ENCODE measurements at regions not wholly inside any gene's neighbourhood (a gene's known extent, or its start where the extent isn't known, plus 50 kb on each side); places are given as distances from the start of the nearest gene placed in this dataset.

- Histone ChIP-seq H3K27ac (no peak overlapping the region), H3K36me3 (no peaks in the 10 kb centered on the region), H3K4me1 (no peaks in the 10 kb centered on the region), H3K9me3 (no peaks in the 10 kb centered on the region), H3K4me3 (no peak overlapping the region), H3K27me3 (no peaks in the 10 kb centered on the region)
- intact Hi-C loops (cut with DNase I; ENCODE audit: low total_unique reads) (no loop called here), in situ Hi-C loops (cut with MboI; ENCODE audit: low pct_ligation_motif_present in 1 of 4, low pct_unique_long_range_greater_than_20kb in 1 of 4, low sequenced_read_pairs in 3 of 4) (no loop called here)
- TF ChIP-seq EP300 (IDR thresholded peaks at IDR 0.05; ENCODE audit: low read depth) (no peak), POLR2A (IDR thresholded peaks at IDR 0.05) (no peak), POLR2AphosphoS5 (IDR thresholded peaks at IDR 0.05) (no peak), CTCF (IDR thresholded peaks at IDR 0.05) (no peak)
- no peak for DNase-seq
- WGBS, 2 donors (ENCODE audit: low coverage in 1 of 2) = 67 to 78% methylated on average over 3 of the region's 3 CpGs
Measured at GRCh38 chr16:60077861-60078260, 1343.7 kb upstream of the GOT2 start.

- Histone ChIP-seq H3K36me3 (no peaks in the 10 kb centered on the region), H3K4me3 (no peak overlapping the region), H3K27ac (no peak overlapping the region), H3K9me3 (no peaks in the 10 kb centered on the region), H3K27me3 (no peaks in the 10 kb centered on the region), H3K4me1 (no peaks in the 10 kb centered on the region)
- TF ChIP-seq CTCF (IDR thresholded peaks at IDR 0.05) (no peak), POLR2A (IDR thresholded peaks at IDR 0.05) (no peak), EP300 (IDR thresholded peaks at IDR 0.05; ENCODE audit: low read depth) (no peak), POLR2AphosphoS5 (IDR thresholded peaks at IDR 0.05) (no peak)
- DNase-seq = no peak
- in situ Hi-C loops (cut with MboI; ENCODE audit: low pct_ligation_motif_present in 1 of 4, low pct_unique_long_range_greater_than_20kb in 1 of 4, low sequenced_read_pairs in 3 of 4) (no loop called here), intact Hi-C loops (cut with DNase I; ENCODE audit: low total_unique reads) (no loop called here)
- 85 to 94% methylated on average over 4 of the region's 4 CpGs for WGBS, 2 donors (ENCODE audit: low coverage in 1 of 2)
Measured at GRCh38 chr16:60074378-60074777, 1340.3 kb upstream of the GOT2 start.

- TF ChIP-seq CTCF (IDR thresholded peaks at IDR 0.05) (no peak), EP300 (IDR thresholded peaks at IDR 0.05; ENCODE audit: low read depth) (no peak), POLR2AphosphoS5 (IDR thresholded peaks at IDR 0.05) (no peak), POLR2A (IDR thresholded peaks at IDR 0.05) (no peak)
- Histone ChIP-seq H3K4me1 (no peaks in the 10 kb centered on the region), H3K9me3 (no peaks in the 10 kb centered on the region), H3K36me3 (no peaks in the 10 kb centered on the region), H3K4me3 (no peak overlapping the region), H3K27ac (no peak overlapping the region), H3K27me3 (no peaks in the 10 kb centered on the region)
- DNase-seq = no peak
- intact Hi-C loops (cut with DNase I; ENCODE audit: low total_unique reads) (no loop called here), in situ Hi-C loops (cut with MboI; ENCODE audit: low pct_ligation_motif_present in 1 of 4, low pct_unique_long_range_greater_than_20kb in 1 of 4, low sequenced_read_pairs in 3 of 4) (no loop called here)
- WGBS, 2 donors (ENCODE audit: low coverage in 1 of 2) = 78 to 85% methylated on average over 4 of the region's 4 CpGs
Measured at GRCh38 chr16:60073376-60073775, 1339.3 kb upstream of the GOT2 start.

- Histone ChIP-seq H3K36me3 (no peaks in the 10 kb centered on the region), H3K9me3 (peaks cover 0 to 5% of the 10 kb centered on the region in 2 donors), H3K4me3 (no peak overlapping the region), H3K4me1 (no peaks in the 10 kb centered on the region), H3K27ac (no peak overlapping the region), H3K27me3 (no peaks in the 10 kb centered on the region)
- intact Hi-C loops (cut with DNase I; ENCODE audit: low total_unique reads) = no loop called here
- TF ChIP-seq POLR2AphosphoS5 (IDR thresholded peaks at IDR 0.05) = no peak
- no peak for TF ChIP-seq POLR2A (IDR thresholded peaks at IDR 0.05)
- no peak for TF ChIP-seq EP300 (IDR thresholded peaks at IDR 0.05; ENCODE audit: low read depth)
- no peak for TF ChIP-seq CTCF (IDR thresholded peaks at IDR 0.05)
- DNase-seq = no peak
- in situ Hi-C loops (cut with MboI; ENCODE audit: low pct_ligation_motif_present in 1 of 4, low pct_unique_long_range_greater_than_20kb in 1 of 4, low sequenced_read_pairs in 3 of 4) = no loop called here
Measured at GRCh38 chr16:60064026-60064425, 1329.9 kb upstream of the GOT2 start.
